Activated naive CD8-positive, alpha-beta T cell (primary cell): ENCODE measurements at regions not wholly inside any gene's neighbourhood (a gene's known extent, or its start where the extent isn't known, plus 50 kb on each side); places are given as distances from the start of the nearest gene placed in this dataset.

Experiments
- H3K27ac Mint-ChIP-seq: one replicate; pipeline ENCODE4 v1.8.0; 2021; ENCODE audit warnings: mixed read lengths
- H3K27me3 Mint-ChIP-seq: one replicate; pipeline ENCODE4 v1.8.0; 2021; ENCODE audit warnings: mixed read lengths
- H3K36me3 Mint-ChIP-seq: one replicate; pipeline ENCODE4 v1.8.0; 2021; ENCODE audit warnings: mixed read lengths
- H3K4me1 Mint-ChIP-seq: one replicate; pipeline ENCODE4 v1.8.0; 2021; ENCODE audit warnings: low read depth, mixed read lengths
- H3K4me3 Mint-ChIP-seq: one replicate; pipeline ENCODE4 v1.8.0; 2021; ENCODE audit warnings: mild to moderate bottlenecking, mixed read lengths
- H3K9me3 Mint-ChIP-seq: one replicate; pipeline ENCODE4 v1.8.0; 2021; ENCODE audit warnings: low read depth, mixed read lengths

GRCh38 chr12:115752156-115752555 is 525.3 kb downstream of the MED13L start:
- Mint-ChIP-seq H3K9me3 (no peaks in the 10 kb centered on the region), H3K4me3 (no peak overlapping the region), H3K36me3 (no peaks in the 10 kb centered on the region), H3K27ac (no peak overlapping the region), H3K4me1 (no peaks in the 10 kb centered on the region), H3K27me3 (peaks cover 7% of the 10 kb centered on the region)

- H3K9me3 Mint-ChIP-seq, result no peaks in the 10 kb centered on the region
- no peak overlapping the region for H3K4me3 Mint-ChIP-seq
- H3K27me3 Mint-ChIP-seq, result peaks cover 6% of the 10 kb centered on the region
- no peaks in the 10 kb centered on the region for H3K4me1 Mint-ChIP-seq
- no peaks in the 10 kb centered on the region for H3K36me3 Mint-ChIP-seq
- no peak overlapping the region for H3K27ac Mint-ChIP-seq
Observed at GRCh38 chr12:115750340-115750739, 527.2 kb downstream of the MED13L start.

- no peaks in the 10 kb centered on the region for H3K9me3 Mint-ChIP-seq
- no peak overlapping the region for H3K4me3 Mint-ChIP-seq
- H3K4me1 Mint-ChIP-seq, result no peaks in the 10 kb centered on the region
- H3K27me3 Mint-ChIP-seq, result peaks cover 2% of the 10 kb centered on the region
- H3K36me3 Mint-ChIP-seq, result no peaks in the 10 kb centered on the region
- no peak overlapping the region for H3K27ac Mint-ChIP-seq
Observed at GRCh38 chr12:115749071-115749841, 528.2 kb downstream of the MED13L start.

GRCh38 chr12:115740586-115741155 is 536.8 kb downstream of the MED13L start:
- no peak overlapping the region for H3K27ac Mint-ChIP-seq
- no peaks in the 10 kb centered on the region for H3K4me1 Mint-ChIP-seq
- no peak overlapping the region for H3K4me3 Mint-ChIP-seq
- peaks cover 3% of the 10 kb centered on the region for H3K27me3 Mint-ChIP-seq
- no peaks in the 10 kb centered on the region for H3K36me3 Mint-ChIP-seq
- H3K9me3 Mint-ChIP-seq, result no peaks in the 10 kb centered on the region

DNA sequence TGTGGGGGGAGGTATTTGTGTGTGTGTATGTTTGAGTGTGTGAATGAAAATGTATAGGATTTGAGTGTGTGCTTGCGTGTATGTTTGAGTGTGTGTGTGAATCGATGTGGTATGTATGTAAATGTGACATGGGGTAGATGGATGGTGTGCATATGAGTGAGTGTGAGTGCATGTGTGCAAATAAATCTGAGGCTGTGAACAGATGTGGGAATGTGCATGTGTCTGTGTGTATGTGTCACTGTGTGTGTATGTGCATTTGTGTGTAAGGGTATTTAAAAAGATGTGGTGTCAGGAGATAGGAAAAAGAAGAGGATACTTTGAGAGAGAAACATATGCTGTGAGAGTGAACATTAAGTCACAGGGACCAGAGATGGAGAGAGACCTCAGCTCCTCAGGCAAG is 539.6 kb downstream of the MED13L start:
- H3K9me3 Mint-ChIP-seq, result no peaks in the 10 kb centered on the region
- H3K27me3 Mint-ChIP-seq, result peaks cover 5% of the 10 kb centered on the region
- no peak overlapping the region for H3K4me3 Mint-ChIP-seq

DNA sequence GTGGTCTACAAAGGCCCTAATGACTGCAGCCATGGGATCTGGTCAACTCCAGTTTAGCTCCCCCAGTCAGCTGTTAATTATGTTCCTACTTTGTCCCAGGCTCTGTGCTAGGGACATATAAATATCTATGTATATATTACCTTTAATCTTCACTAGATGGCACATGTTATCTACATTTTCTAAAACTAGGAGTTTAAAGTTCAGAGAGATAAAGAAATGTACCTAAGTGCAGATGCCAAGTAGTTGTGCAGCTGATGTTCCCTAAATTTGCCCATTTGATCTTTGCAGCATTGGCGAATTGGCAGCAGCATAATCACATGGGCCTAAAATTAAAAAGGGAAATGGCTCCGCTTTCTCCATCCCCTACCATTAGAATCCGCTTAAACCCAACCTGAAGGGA is 541.1 kb downstream of the MED13L start:
- H3K4me1 Mint-ChIP-seq, result no peaks in the 10 kb centered on the region
- H3K36me3 Mint-ChIP-seq, result no peaks in the 10 kb centered on the region
- H3K27me3 Mint-ChIP-seq, result peaks cover 6% of the 10 kb centered on the region
- H3K27ac Mint-ChIP-seq, result no peak overlapping the region
- no peak overlapping the region for H3K4me3 Mint-ChIP-seq
- H3K9me3 Mint-ChIP-seq, result no peaks in the 10 kb centered on the region

More for the DNA sequence above, 539.6 kb downstream of the MED13L start:
- H3K27ac Mint-ChIP-seq, result no peak overlapping the region
- no peaks in the 10 kb centered on the region for H3K4me1 Mint-ChIP-seq
- H3K36me3 Mint-ChIP-seq, result no peaks in the 10 kb centered on the region

DNA sequence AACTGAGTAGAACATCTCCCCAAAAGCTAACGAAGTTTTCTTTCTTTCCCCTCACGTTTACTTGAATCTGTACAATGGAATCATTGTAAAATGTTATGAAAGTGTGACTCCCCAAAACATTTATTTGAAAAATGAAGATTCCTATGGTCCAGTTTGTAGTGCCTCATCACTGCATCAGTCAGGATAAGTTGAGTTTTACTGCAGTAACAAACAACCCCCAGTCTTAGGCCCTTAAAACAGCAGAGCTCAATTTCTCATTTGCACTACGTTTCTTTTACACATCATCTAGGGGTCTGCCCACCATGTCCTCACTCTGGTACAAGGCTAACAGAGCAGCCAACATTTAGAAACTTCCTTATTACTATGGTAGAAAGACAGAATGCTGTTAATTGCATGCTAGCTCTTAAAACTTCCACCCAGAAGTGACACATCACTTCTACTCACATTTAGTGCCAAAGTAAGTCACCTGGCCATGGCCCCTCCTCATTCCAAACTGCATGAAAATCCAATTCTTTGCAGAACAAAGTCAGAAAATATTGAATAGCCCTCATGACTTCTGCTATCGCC is 546.4 kb downstream of the MED13L start:
- H3K4me3 Mint-ChIP-seq, result no peak overlapping the region
- H3K4me1 Mint-ChIP-seq, result no peaks in the 10 kb centered on the region
- H3K9me3 Mint-ChIP-seq, result peaks cover 14% of the 10 kb centered on the region
- H3K27me3 Mint-ChIP-seq, result peaks cover 4% of the 10 kb centered on the region
- H3K36me3 Mint-ChIP-seq, result no peaks in the 10 kb centered on the region
- H3K27ac Mint-ChIP-seq, result no peak overlapping the region

DNA sequence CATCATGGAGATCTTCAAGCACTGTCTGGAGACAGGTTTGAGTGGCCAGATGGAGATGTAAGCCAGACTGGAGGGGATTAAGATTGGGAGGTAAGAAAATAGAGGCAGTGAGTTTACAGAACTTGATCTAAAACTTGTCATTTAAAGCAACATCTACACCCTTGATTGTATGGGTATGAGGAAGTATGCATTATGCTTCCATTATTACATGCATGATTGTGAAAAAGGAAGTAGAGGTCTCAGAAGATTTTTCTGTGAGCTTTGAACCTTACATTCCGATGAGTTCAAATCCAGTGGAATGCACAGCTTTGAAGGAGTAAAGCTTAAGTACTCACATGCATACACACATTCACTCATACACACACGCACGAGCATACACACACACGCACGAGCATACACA is 550.8 kb downstream of the MED13L start:
- Mint-ChIP-seq H3K36me3 (no peaks in the 10 kb centered on the region), H3K4me1 (no peaks in the 10 kb centered on the region), H3K9me3 (peaks cover 14% of the 10 kb centered on the region), H3K27ac (no peak overlapping the region), H3K4me3 (no peak overlapping the region), H3K27me3 (no peaks in the 10 kb centered on the region)

DNA sequence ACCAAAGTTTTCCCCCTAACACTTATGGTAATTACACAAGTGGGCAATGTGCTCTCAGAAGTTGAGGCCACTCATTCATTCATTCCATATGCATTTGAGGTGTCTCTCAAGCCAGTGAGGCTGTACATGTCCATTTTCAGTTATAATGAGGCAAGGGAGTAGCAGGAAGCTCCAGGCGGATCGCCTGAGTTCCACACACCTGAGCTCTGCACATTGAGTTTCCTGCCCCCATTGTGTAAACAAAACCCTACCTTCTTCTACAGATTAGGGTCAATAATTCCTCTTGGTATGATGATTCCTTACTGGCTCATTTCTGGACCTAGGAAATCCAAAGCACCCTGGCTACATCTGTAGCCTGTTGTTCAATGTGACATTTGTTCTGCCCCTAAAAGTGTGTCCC is 555.3 kb downstream of the MED13L start:
- Mint-ChIP-seq H3K9me3 (no peaks in the 10 kb centered on the region), H3K27me3 (no peaks in the 10 kb centered on the region), H3K4me3 (no peak overlapping the region), H3K27ac (no peak overlapping the region), H3K4me1 (no peaks in the 10 kb centered on the region), H3K36me3 (no peaks in the 10 kb centered on the region)

GRCh38 chr12:115716551-115716950 is 560.9 kb downstream of the MED13L start:
- H3K4me1 Mint-ChIP-seq, result no peaks in the 10 kb centered on the region
- no peaks in the 10 kb centered on the region for H3K36me3 Mint-ChIP-seq
- peaks cover 3% of the 10 kb centered on the region for H3K27me3 Mint-ChIP-seq
- H3K9me3 Mint-ChIP-seq, result peaks cover 3% of the 10 kb centered on the region
- no peak overlapping the region for H3K27ac Mint-ChIP-seq
- no peak overlapping the region for H3K4me3 Mint-ChIP-seq

- no peaks in the 10 kb centered on the region for H3K4me1 Mint-ChIP-seq
- peaks cover 3% of the 10 kb centered on the region for H3K9me3 Mint-ChIP-seq
- H3K27me3 Mint-ChIP-seq, result peaks cover 3% of the 10 kb centered on the region
- H3K36me3 Mint-ChIP-seq, result no peaks in the 10 kb centered on the region
- no peak overlapping the region for H3K4me3 Mint-ChIP-seq
- no peak overlapping the region for H3K27ac Mint-ChIP-seq
Observed at GRCh38 chr12:115712676-115713075, 564.8 kb downstream of the MED13L start.

DNA sequence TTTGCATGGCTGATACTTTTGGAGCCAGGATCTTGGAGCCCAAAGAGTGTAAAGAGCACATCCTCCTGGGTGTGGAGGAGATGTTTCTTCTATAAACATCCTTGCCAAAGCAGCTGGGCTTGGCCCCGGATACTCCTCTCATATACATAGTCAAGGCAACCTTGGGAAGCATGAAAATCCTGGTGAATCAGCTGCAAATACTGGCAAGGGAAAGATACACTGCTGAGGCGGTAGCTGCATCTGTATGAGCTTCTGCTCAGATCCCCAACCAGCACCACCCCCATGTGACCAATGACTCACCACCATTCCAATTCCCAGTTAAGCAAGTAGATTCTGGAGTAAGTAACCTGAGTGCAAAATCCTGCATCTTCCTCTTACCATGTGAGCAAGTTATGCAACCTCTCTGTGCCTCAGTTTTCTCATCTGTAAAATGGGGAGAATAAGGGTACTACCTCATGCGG is 567.4 kb downstream of the MED13L start:
- Mint-ChIP-seq H3K9me3 (peaks cover 3% of the 10 kb centered on the region), H3K4me1 (no peaks in the 10 kb centered on the region)

GRCh38 chr12:115709540-115710011 is 567.9 kb downstream of the MED13L start:
- peaks cover 3% of the 10 kb centered on the region for H3K27me3 Mint-ChIP-seq
- no peaks in the 10 kb centered on the region for H3K36me3 Mint-ChIP-seq
- H3K4me3 Mint-ChIP-seq, result no peak overlapping the region
- H3K27ac Mint-ChIP-seq, result no peak overlapping the region
- H3K9me3 Mint-ChIP-seq, result peaks cover 3% of the 10 kb centered on the region
- no peaks in the 10 kb centered on the region for H3K4me1 Mint-ChIP-seq

More for the DNA sequence above, 567.4 kb downstream of the MED13L start:
- no peaks in the 10 kb centered on the region for H3K36me3 Mint-ChIP-seq
- H3K27ac Mint-ChIP-seq, result no peak overlapping the region
- H3K4me3 Mint-ChIP-seq, result no peak overlapping the region
- H3K27me3 Mint-ChIP-seq, result peaks cover 3% of the 10 kb centered on the region

DNA sequence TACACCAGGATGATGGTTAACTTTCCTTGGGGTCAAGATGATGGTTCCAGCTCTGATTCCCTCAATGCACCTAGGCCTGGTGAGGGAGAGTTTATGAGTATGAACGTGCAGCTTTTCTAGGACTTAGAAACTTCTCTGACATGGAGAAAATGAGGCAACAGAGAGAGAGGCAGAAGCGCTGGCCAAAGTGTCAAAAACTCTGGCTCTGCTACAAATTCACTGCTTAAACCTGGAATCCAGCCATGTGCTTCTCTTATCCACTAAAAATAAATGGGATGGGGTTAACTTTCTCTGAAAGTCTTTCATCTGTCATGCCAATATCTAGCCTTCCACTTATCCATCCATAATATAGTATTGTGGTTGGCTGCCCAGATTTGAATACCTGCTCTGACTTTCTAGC is 568.7 kb downstream of the MED13L start:
- no peak overlapping the region for H3K4me3 Mint-ChIP-seq
- H3K9me3 Mint-ChIP-seq, result no peaks in the 10 kb centered on the region
- no peak overlapping the region for H3K27ac Mint-ChIP-seq
- H3K27me3 Mint-ChIP-seq, result no peaks in the 10 kb centered on the region
- H3K4me1 Mint-ChIP-seq, result no peaks in the 10 kb centered on the region
- no peaks in the 10 kb centered on the region for H3K36me3 Mint-ChIP-seq

DNA sequence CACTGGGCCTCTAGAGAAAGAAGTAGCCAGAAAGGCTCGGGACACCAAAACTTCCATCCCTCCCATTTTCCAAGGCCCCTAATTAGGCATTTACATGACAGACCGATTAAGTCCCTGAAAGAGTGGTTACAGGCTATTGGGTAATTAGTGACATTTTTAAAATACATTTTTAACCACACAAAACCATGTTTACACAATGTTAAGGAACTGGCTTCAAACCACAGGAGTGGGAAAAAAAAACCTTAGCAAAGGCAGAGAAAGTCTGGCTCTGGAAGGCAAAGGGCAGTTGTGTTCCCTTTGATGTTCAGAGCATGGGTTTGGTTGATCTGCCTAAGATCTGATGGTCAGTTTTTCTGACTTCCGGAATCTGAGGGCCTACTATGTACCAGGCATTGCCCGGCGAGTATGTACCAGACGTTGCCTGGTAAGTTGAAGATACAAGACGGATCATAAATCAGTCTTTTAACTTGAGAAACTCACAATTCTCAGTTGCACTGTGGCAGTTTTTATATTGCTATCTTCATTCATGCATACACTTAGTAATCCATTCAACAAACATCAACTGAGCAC is 576.5 kb downstream of the MED13L start:
- no peaks in the 10 kb centered on the region for H3K27me3 Mint-ChIP-seq
- no peak overlapping the region for H3K27ac Mint-ChIP-seq
- peaks cover 5% of the 10 kb centered on the region for H3K9me3 Mint-ChIP-seq
- no peaks in the 10 kb centered on the region for H3K36me3 Mint-ChIP-seq
- no peaks in the 10 kb centered on the region for H3K4me1 Mint-ChIP-seq
- no peak overlapping the region for H3K4me3 Mint-ChIP-seq
